GM23338 (cell line): ENCODE measurements at regions not wholly inside any gene's neighbourhood (a gene's known extent, or its start where the extent isn't known, plus 50 kb on each side); places are given as distances from the start of the nearest gene placed in this dataset.

Experiments used
- ATAC-seq: fragments of 200-7000 bp; cut with Tn5 transposase; 3 replicates; pipeline ENCODE4 v1.9.1; 2020
- DNase-seq: peaks from one replicate; pipeline ENCODE4 v3.0.0-alpha.2; 2015; ENCODE audit warnings: low spot score
- H2AFZ ChIP-seq: fragments of 200-600 bp; sonication (generic); 2 replicates; pipeline ENCODE4 v1.8.0; 2016; ENCODE audit warnings: antibody characterized with exemption, mild to moderate bottlenecking, moderate library complexity
- H3F3A ChIP-seq: fragments of 200-600 bp; sonication (generic); replicated peaks from 2 replicates; pipeline ENCODE4 v1.8.0; 2017; ENCODE audit warnings: antibody characterized with exemption, mixed run types, low read depth
- H3K27ac ChIP-seq: fragments of 200-600 bp; sonication (generic); 2 replicates; pipeline ENCODE4 v1.6.1; 2016; ENCODE audit warnings: low read depth
- H3K27me3 ChIP-seq: fragments of 200-600 bp; sonication (generic); 2 replicates; pipeline ENCODE4 v1.8.0; 2016; ENCODE audit warnings: mild to moderate bottlenecking, mixed run types, moderate library complexity; ENCODE audit not compliant: insufficient read depth
- H3K36me3 ChIP-seq: fragments of 200-600 bp; sonication (generic); 2 replicates; pipeline ENCODE4 v1.8.0; 2016; ENCODE audit warnings: mild to moderate bottlenecking; ENCODE audit not compliant: insufficient read depth
- H3K4me1 ChIP-seq: fragments of 200-600 bp; sonication (generic); 2 replicates; pipeline ENCODE4 v1.8.0; 2016; ENCODE audit warnings: mild to moderate bottlenecking, moderate library complexity; ENCODE audit not compliant: insufficient read depth
- H3K4me2 ChIP-seq: fragments of 200-600 bp; sonication (generic); 2 replicates; pipeline ENCODE4 v1.7.1; 2017; ENCODE audit warnings: mixed run types
- H3K4me3 ChIP-seq: fragments of 200-600 bp; sonication (generic); 2 replicates; pipeline ENCODE4 v1.6.1; 2016; ENCODE audit warnings: mixed run types
- H3K79me2 ChIP-seq: fragments of 200-600 bp; sonication (generic); replicated peaks from 2 replicates; pipeline ENCODE4 v1.8.0; 2017; ENCODE audit warnings: mild to moderate bottlenecking; ENCODE audit not compliant: insufficient read depth
- H3K9me2 ChIP-seq: fragments of 200-600 bp; sonication (generic); 2 replicates; pipeline ENCODE4 v1.8.0; 2017; ENCODE audit not compliant: insufficient read depth
- H4K20me1 ChIP-seq: fragments of 200-600 bp; sonication (generic); replicated peaks from 2 replicates; pipeline ENCODE4 v1.8.0; 2017; ENCODE audit warnings: mild to moderate bottlenecking; ENCODE audit not compliant: insufficient read depth
- H3K27ac Mint-ChIP-seq: 2 replicates; pipeline ENCODE4 v1.8.0; 2020; ENCODE audit warnings: inconsistent platforms, mild to moderate bottlenecking, moderate library complexity, mixed read lengths
- H3K27me3 Mint-ChIP-seq: 3 replicates; pipeline ENCODE4 v1.8.0; 2022; ENCODE audit warnings: low read depth, mild to moderate bottlenecking, moderate library complexity, mixed read lengths, inconsistent platforms; ENCODE audit not compliant: insufficient read depth, poor library complexity
- H3K36me3 Mint-ChIP-seq: 3 replicates; pipeline ENCODE4 v1.8.0; 2021; ENCODE audit warnings: low read depth, mild to moderate bottlenecking, inconsistent platforms, moderate library complexity, mixed read lengths
- H3K4me1 Mint-ChIP-seq: 3 replicates; pipeline ENCODE4 v1.8.0; 2020; ENCODE audit warnings: mild to moderate bottlenecking, inconsistent platforms, mixed read lengths
- H3K4me3 Mint-ChIP-seq: 3 replicates; pipeline ENCODE4 v1.8.0; 2021; ENCODE audit warnings: moderate library complexity, mild to moderate bottlenecking, inconsistent platforms, mixed read lengths
- H3K9me3 Mint-ChIP-seq: 3 replicates; pipeline ENCODE4 v1.8.0; 2020; ENCODE audit warnings: moderate library complexity, mild to moderate bottlenecking, inconsistent platforms, mixed read lengths
- ETS1 ChIP-seq: IDR thresholded peaks from 2 replicates; pipeline ENCODE4 v1.6.1; 2016; ENCODE audit warnings: antibody characterized with exemption
- EZH2 ChIP-seq: fragments of 200-600 bp; sonication (generic); IDR thresholded peaks from one replicate; pipeline ENCODE4 v1.8.0; 2017; ENCODE audit warnings: antibody characterized with exemption, mild to moderate bottlenecking, low read depth; ENCODE audit not compliant: unreplicated experiment
- POLR2AphosphoS5 ChIP-seq: IDR thresholded peaks from 2 replicates; pipeline ENCODE4 v1.6.1; 2016; ENCODE audit warnings: antibody characterized with exemption, low read depth
- REST ChIP-seq: IDR thresholded peaks from one replicate; pipeline ENCODE4 v1.6.1; 2018; ENCODE audit warnings: antibody characterized with exemption; ENCODE audit not compliant: unreplicated experiment
- ZNF114 ChIP-seq: fragments of 250-450 bp; sonication (Bioruptor Pico); IDR thresholded peaks from 2 replicates; pipeline ENCODE4 v1.5.0; 2020; ENCODE audit warnings: mild to moderate bottlenecking, moderate library complexity
- ZNF331 ChIP-seq: fragments of 250-450 bp; sonication (Bioruptor Pico); IDR thresholded peaks from 2 replicates; pipeline ENCODE4 v1.5.0; 2020; ENCODE audit warnings: low read depth, mild to moderate bottlenecking, moderate library complexity
- ZNF462 ChIP-seq: fragments of 250-450 bp; sonication (Bioruptor Pico); IDR thresholded peaks from 2 replicates; pipeline ENCODE4 v1.5.0; 2020; ENCODE audit warnings: mild to moderate bottlenecking, moderate library complexity
- TF ChIP-seq, protein P1 (sequence below), 2 experiments: fragments of 200-600 bp in 1 of 2; sonication (generic) in 1 of 2; conservative IDR thresholded peaks; 2 replicates each; pipeline versions ENCODE4 v1.5.1 to v1.6.1; 2016 to 2017; ENCODE audit warnings: antibody characterized with exemption in 2 of 2, low read depth in 2 of 2, mild to moderate bottlenecking in 2 of 2, moderate library complexity in 1 of 2

GRCh38 chr1:194584052-194584451 is 1397.6 kb upstream of the B3GALT2 start:
- no peaks in the 10 kb centered on the region for H3F3A ChIP-seq
- H3K27me3 Mint-ChIP-seq: no peaks in the 10 kb centered on the region
- H2AFZ ChIP-seq: no peak overlapping the region
- no peak overlapping the region for H3K4me2 ChIP-seq
- no peaks in the 10 kb centered on the region for H3K79me2 ChIP-seq
- peaks cover 2% of the 10 kb centered on the region; the same call in 1 of the 3 replicates for H3K9me3 Mint-ChIP-seq
- no peak overlapping the region for H3K4me3 ChIP-seq
- H4K20me1 ChIP-seq: no peaks in the 10 kb centered on the region
- ATAC-seq: no peak
- H3K36me3 ChIP-seq: no peaks in the 10 kb centered on the region
- DNase-seq: no peak
- no peaks in the 10 kb centered on the region for H3K4me1 ChIP-seq
- no peak overlapping the region for H3K4me3 Mint-ChIP-seq
- no peak overlapping the region for H3K27ac Mint-ChIP-seq
- no peaks in the 10 kb centered on the region for H3K27me3 ChIP-seq
- H3K27ac ChIP-seq: no peak overlapping the region
- no peaks in the 10 kb centered on the region for H3K4me1 Mint-ChIP-seq
- no peak for TF ChIP-seq ETS1
- no peaks in the 10 kb centered on the region for H3K9me2 ChIP-seq
- H3K36me3 Mint-ChIP-seq: no peaks in the 10 kb centered on the region

- no peaks in the 10 kb centered on the region for H3K36me3 ChIP-seq
- H3K27me3 ChIP-seq: no peaks in the 10 kb centered on the region
- DNase-seq (no peak), ATAC-seq (no peak)
- no peaks in the 10 kb centered on the region for H3F3A ChIP-seq
- Mint-ChIP-seq H3K27ac (no peak overlapping the region), H3K4me1 (no peaks in the 10 kb centered on the region), H3K9me3 (no peaks in the 10 kb centered on the region), H3K27me3 (no peaks in the 10 kb centered on the region), H3K36me3 (no peaks in the 10 kb centered on the region), H3K4me3 (no peak overlapping the region)
- H3K4me1 ChIP-seq: no peaks in the 10 kb centered on the region
- H3K4me3 ChIP-seq: no peak overlapping the region
- no peak overlapping the region for H2AFZ ChIP-seq
- no peak overlapping the region for H3K4me2 ChIP-seq
- no peak overlapping the region for H3K27ac ChIP-seq
- H3K9me2 ChIP-seq: peaks cover 3% of the 10 kb centered on the region; the same call in 1 of the 2 replicates
- H4K20me1 ChIP-seq: no peaks in the 10 kb centered on the region
- H3K79me2 ChIP-seq: no peaks in the 10 kb centered on the region
- TF ChIP-seq REST (no peak), POLR2AphosphoS5 (no peak), ETS1 (no peak), ZNF331 (no peak), EZH2 (no peak), ZNF462 (CRISPR knock-in tag) (no peak), ZNF114 (CRISPR knock-in tag) (no peak)
- TF ChIP-seq, protein P1, sequence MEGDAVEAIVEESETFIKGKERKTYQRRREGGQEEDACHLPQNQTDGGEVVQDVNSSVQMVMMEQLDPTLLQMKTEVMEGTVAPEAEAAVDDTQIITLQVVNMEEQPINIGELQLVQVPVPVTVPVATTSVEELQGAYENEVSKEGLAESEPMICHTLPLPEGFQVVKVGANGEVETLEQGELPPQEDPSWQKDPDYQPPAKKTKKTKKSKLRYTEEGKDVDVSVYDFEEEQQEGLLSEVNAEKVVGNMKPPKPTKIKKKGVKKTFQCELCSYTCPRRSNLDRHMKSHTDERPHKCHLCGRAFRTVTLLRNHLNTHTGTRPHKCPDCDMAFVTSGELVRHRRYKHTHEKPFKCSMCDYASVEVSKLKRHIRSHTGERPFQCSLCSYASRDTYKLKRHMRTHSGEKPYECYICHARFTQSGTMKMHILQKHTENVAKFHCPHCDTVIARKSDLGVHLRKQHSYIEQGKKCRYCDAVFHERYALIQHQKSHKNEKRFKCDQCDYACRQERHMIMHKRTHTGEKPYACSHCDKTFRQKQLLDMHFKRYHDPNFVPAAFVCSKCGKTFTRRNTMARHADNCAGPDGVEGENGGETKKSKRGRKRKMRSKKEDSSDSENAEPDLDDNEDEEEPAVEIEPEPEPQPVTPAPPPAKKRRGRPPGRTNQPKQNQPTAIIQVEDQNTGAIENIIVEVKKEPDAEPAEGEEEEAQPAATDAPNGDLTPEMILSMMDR (conservative IDR thresholded peaks at IDR 0.05; ENCODE audit: low read depth in 2 of 2): no peak
These were observed 1384.1 kb upstream of the B3GALT2 start for GRCh38 chr1:194570476-194570875.
